H9 (cell line): ENCODE measurements at regions not wholly inside any gene's neighbourhood (a gene's known extent, or its start where the extent isn't known, plus 50 kb on each side); places are given as distances from the start of the nearest gene placed in this dataset.

ENCODE experiments used
- DNase-seq: peaks from one replicate; pipeline ENCODE4 v3.0.0-alpha.2; 2017
- H2AFZ ChIP-seq: one replicate; pipeline ENCODE4 v1.6.1; 2013; ENCODE audit warnings: mild to moderate bottlenecking, low read length, control low read depth, moderate library complexity
- H2AK5ac ChIP-seq: 2 replicates; pipeline ENCODE4 v1.6.1; 2013; ENCODE audit warnings: low read length, control low read depth, mixed read lengths; ENCODE audit not compliant: insufficient read length
- H2BK120ac ChIP-seq: one replicate; pipeline ENCODE4 v1.6.1; 2013; ENCODE audit warnings: low read depth, mild to moderate bottlenecking, low read length, control low read depth, inconsistent platforms; ENCODE audit not compliant: poor library complexity, severe bottlenecking
- H2BK12ac ChIP-seq: 2 replicates; pipeline ENCODE4 v1.6.1; 2013; ENCODE audit warnings: low read length, control low read depth, mixed read lengths, low read depth; ENCODE audit not compliant: insufficient read length
- H2BK15ac ChIP-seq: 2 replicates; pipeline ENCODE4 v1.6.1; 2013; ENCODE audit warnings: low read depth, low read length, control low read depth
- H2BK20ac ChIP-seq: one replicate; pipeline ENCODE4 v1.6.1; 2013; ENCODE audit warnings: low read depth, mild to moderate bottlenecking, low read length, control low read depth, inconsistent platforms; ENCODE audit not compliant: poor library complexity, severe bottlenecking
- H2BK5ac ChIP-seq: 2 replicates; pipeline ENCODE4 v1.6.1; 2013; ENCODE audit warnings: low read length, control low read depth, mixed read lengths; ENCODE audit not compliant: insufficient read length
- H3K14ac ChIP-seq: 2 replicates; pipeline ENCODE4 v1.6.1; 2013; ENCODE audit warnings: low read length, control low read depth; ENCODE audit not compliant: insufficient read depth
- H3K18ac ChIP-seq: 2 replicates; pipeline ENCODE4 v1.6.1; 2013; ENCODE audit warnings: low read depth, mild to moderate bottlenecking, mixed read lengths, low read length, control low read depth; ENCODE audit not compliant: insufficient read length
- H3K23ac ChIP-seq: 2 replicates; pipeline ENCODE4 v1.6.1; 2013; ENCODE audit warnings: low read length, control low read depth, mixed read lengths, low read depth; ENCODE audit not compliant: insufficient read length
- H3K23me2 ChIP-seq: 2 replicates; pipeline ENCODE4 v1.6.1; 2013; ENCODE audit warnings: low read depth, mild to moderate bottlenecking, mixed read lengths, low read length, control low read depth; ENCODE audit not compliant: insufficient read length, poor library complexity, severe bottlenecking
- H3K27ac ChIP-seq: 2 replicates; pipeline ENCODE4 v1.5.1; 2013; ENCODE audit warnings: low read length, control low read depth, mixed read lengths, low read depth; ENCODE audit not compliant: insufficient read length
- H3K27me3 ChIP-seq: 2 replicates; pipeline ENCODE4 v1.6.1; 2013; ENCODE audit warnings: low read length, control low read depth, inconsistent platforms; ENCODE audit not compliant: insufficient read depth
- H3K4ac ChIP-seq: 2 replicates; pipeline ENCODE4 v1.6.1; 2013; ENCODE audit warnings: low read depth, mild to moderate bottlenecking, control low read depth, inconsistent platforms, low read length, moderate library complexity
- H3K4me1 ChIP-seq: 2 replicates; pipeline ENCODE4 v1.6.1; 2013; ENCODE audit warnings: low read length, control low read depth, inconsistent platforms; ENCODE audit not compliant: insufficient read depth
- H3K4me2 ChIP-seq: 2 replicates; pipeline ENCODE4 v1.6.1; 2013; ENCODE audit warnings: low read length, control low read depth, mixed read lengths; ENCODE audit not compliant: insufficient read length, insufficient read depth
- H3K56ac ChIP-seq: 2 replicates; pipeline ENCODE4 v1.6.1; 2013; ENCODE audit warnings: low read depth, mild to moderate bottlenecking, mixed read lengths, low read length, control low read depth; ENCODE audit not compliant: insufficient read length
- H3K79me1 ChIP-seq: 2 replicates; pipeline ENCODE4 v1.6.1; 2013; ENCODE audit warnings: low read depth, mild to moderate bottlenecking, moderate library complexity, low read length, control low read depth, inconsistent platforms; ENCODE audit not compliant: insufficient read depth, poor library complexity, severe bottlenecking
- H3K79me2 ChIP-seq: 2 replicates; pipeline ENCODE4 v1.6.1; 2013; ENCODE audit warnings: low read length, control low read depth, inconsistent platforms; ENCODE audit not compliant: insufficient read depth
- H3K9ac ChIP-seq: 2 replicates; pipeline ENCODE4 v1.6.1; 2013; ENCODE audit warnings: low read length, control low read depth, mixed read lengths; ENCODE audit not compliant: insufficient read length; ENCODE audit errors: extremely low read depth
- H3K9me3 ChIP-seq: one replicate; pipeline ENCODE4 v1.6.1; 2013; ENCODE audit warnings: low read depth, low read length, inconsistent platforms; ENCODE audit not compliant: control insufficient read depth
- H3T11ph ChIP-seq: one replicate; pipeline ENCODE4 v1.6.1; 2013; ENCODE audit warnings: mild to moderate bottlenecking, low read length, control low read depth, inconsistent platforms
- H4K20me1 ChIP-seq: one replicate; pipeline ENCODE4 v1.6.1; 2013; ENCODE audit not compliant: control insufficient read depth, insufficient read length, insufficient read depth
- H4K5ac ChIP-seq: 2 replicates; pipeline ENCODE4 v1.6.1; 2013; ENCODE audit warnings: low read depth, mild to moderate bottlenecking, mixed read lengths, low read length, control low read depth; ENCODE audit not compliant: insufficient read length
- H4K8ac ChIP-seq: replicated peaks from 2 replicates; pipeline ENCODE4 v1.6.1; 2013; ENCODE audit warnings: low read length, control low read depth, mixed read lengths, low read depth; ENCODE audit not compliant: insufficient read length
- H4K91ac ChIP-seq: 2 replicates; pipeline ENCODE4 v1.6.1; 2013; ENCODE audit warnings: low read depth, mild to moderate bottlenecking, moderate library complexity, mixed read lengths, low read length, control low read depth; ENCODE audit not compliant: insufficient read length
- H3K27ac Mint-ChIP-seq, 3 experiments: 2 replicates in 2 of 3; 3 replicates in 1 of 3; pipeline ENCODE4 v1.8.0; 2020 to 2021; ENCODE audit warnings: mixed read lengths in 3 of 3, mild to moderate bottlenecking in 1 of 3, moderate library complexity in 1 of 3
- H3K27me3 Mint-ChIP-seq: 2 replicates; pipeline ENCODE4 v1.8.0; 2021; ENCODE audit warnings: low read depth, mild to moderate bottlenecking, moderate library complexity, mixed read lengths
- H3K36me3 Mint-ChIP-seq, 3 experiments: 2 replicates in 2 of 3; 3 replicates in 1 of 3; pipeline ENCODE4 v1.8.0; 2020 to 2021; ENCODE audit warnings: low read depth in 3 of 3, mixed read lengths in 3 of 3; ENCODE audit not compliant: insufficient read depth in 1 of 3
- H3K4me1 Mint-ChIP-seq, 2 experiments: 2 replicates each; pipeline ENCODE4 v1.8.0; 2020; ENCODE audit warnings: mixed read lengths in 2 of 2
- H3K4me3 Mint-ChIP-seq, 2 experiments: 2 replicates in 1 of 2; 3 replicates in 1 of 2; pipeline ENCODE4 v1.8.0; 2020 to 2021; ENCODE audit warnings: mild to moderate bottlenecking in 2 of 2, mixed read lengths in 2 of 2, moderate library complexity in 1 of 2
- H3K9me3 Mint-ChIP-seq, 2 experiments: 2 replicates in 1 of 2; 3 replicates in 1 of 2; pipeline ENCODE4 v1.8.0; 2020; ENCODE audit warnings: mild to moderate bottlenecking in 2 of 2, mixed read lengths in 2 of 2, moderate library complexity in 1 of 2
- CTCF ChIP-seq: fragments of 200-600 bp; sonication (generic); conservative IDR thresholded peaks from 3 replicates; pipeline ENCODE4 v1.8.0; 2021; ENCODE audit warnings: antibody characterized with exemption, mild to moderate bottlenecking
- WGBS: extraction: QIAGEN DNeasy Blood & Tissue Kit; methylation state at CpG from one replicate; pipeline ENCODE4 v1.1.7; 2013; ENCODE audit warnings: missing lambda C conversion rate, low lambda C conversion rate, mixed read lengths; ENCODE audit not compliant: insufficient read length; ENCODE audit errors: extremely low coverage; 5-methylcytosine and 5-hydroxymethylcytosine counted together

- no peak for TF ChIP-seq CTCF
- Histone ChIP-seq H3K4me1 (no peaks in the 10 kb centered on the region; the same call in 1 of the 2 replicates), H3K18ac (no peak overlapping the region), H2BK12ac (no peak overlapping the region), H2AFZ (no peak overlapping the region), H3K9me3 (no peaks in the 10 kb centered on the region), H4K20me1 (no peaks in the 10 kb centered on the region), H4K5ac (no peak overlapping the region), H3K4me2 (no peak overlapping the region), H3K27me3 (no peaks in the 10 kb centered on the region), H4K91ac (no peak overlapping the region), H2BK15ac (no peak overlapping the region), H3K23ac (no peak overlapping the region), H3K27ac (no peak overlapping the region), H3T11ph (no peak overlapping the region), H3K56ac (no peak overlapping the region), H4K8ac (no peak overlapping the region), H3K79me2 (no peaks in the 10 kb centered on the region), H3K14ac (no peak overlapping the region), H3K23me2 (no peaks in the 10 kb centered on the region), H2AK5ac (no peak overlapping the region), H2BK120ac (no peak overlapping the region), H3K9ac (no peak overlapping the region), H2BK5ac (no peak overlapping the region), H2BK20ac (no peak overlapping the region), H3K79me1 (no peaks in the 10 kb centered on the region), H3K4ac (no peak overlapping the region)
- Mint-ChIP-seq H3K36me3 (no peaks in the 10 kb centered on the region), H3K27me3 (no peaks in the 10 kb centered on the region), H3K27ac (no peak overlapping the region; a peak in 1 of 7 replicates), H3K4me1 (peaks cover 12 to 23% of the 10 kb centered on the region in 2 experiments), H3K4me3 (no peak overlapping the region), H3K9me3 (no peaks in the 10 kb centered on the region)
- no CpG with 5 or more reads among the region's 6 CpGs for WGBS
- DNase-seq = no peak
Measured at GRCh38 chr6:134676307-134677281, 273.3 kb downstream of the ALDH8A1 start.
